GM19463 (cell line): ENCODE measurements at regions not wholly inside any gene's neighbourhood (a gene's known extent, or its start where the extent isn't known, plus 50 kb on each side); places are given as distances from the start of the nearest gene placed in this dataset.
"Not testable (repeated sequence)": the region's sequence is repeated elsewhere in the genome, so short reads cannot be mapped to it uniquely, and the experiment has no call there.

ENCODE experiments used
- ATAC-seq: cut with Tn5 transposase; IDR thresholded peaks from one replicate; pipeline ENCODE4 v1.9.1; 2021; ENCODE audit warnings: mild to moderate bottlenecking, moderate library complexity; ENCODE audit not compliant: unreplicated experiment

GRCh38 chr21:20424943-20425342, 573.3 kb upstream of the NCAM2 start:
- ATAC-seq, result no peak

- no peak for ATAC-seq
Measured at GRCh38 chr21:20425856-20426255, 572.4 kb upstream of the NCAM2 start.

GRCh38 chr21:20440338-20440737, 557.9 kb upstream of the NCAM2 start:
- ATAC-seq, result no peak

- ATAC-seq, result no peak
Measured at GRCh38 chr21:20443558-20444155, 554.6 kb upstream of the NCAM2 start.

GRCh38 chr21:20445971-20446370, 552.2 kb upstream of the NCAM2 start:
- ATAC-seq, result no peak

GRCh38 chr21:20451046-20451445, 547.2 kb upstream of the NCAM2 start:
- no peak for ATAC-seq

- no peak for ATAC-seq
Measured at GRCh38 chr21:20452935-20453334, 545.3 kb upstream of the NCAM2 start.

- no peak for ATAC-seq
Measured at GRCh38 chr21:20459838-20460237, 538.4 kb upstream of the NCAM2 start.

- no peak for ATAC-seq
Measured at GRCh38 chr21:20463362-20463761, 534.8 kb upstream of the NCAM2 start.

- no peak for ATAC-seq
Measured at GRCh38 chr21:20469361-20469760, 528.8 kb upstream of the NCAM2 start.

GRCh38 chr21:20486303-20486702, 511.9 kb upstream of the NCAM2 start:
- no peak for ATAC-seq

- ATAC-seq, result not testable (repeated sequence)
Measured at GRCh38 chr21:20502915-20503314, 495.3 kb upstream of the NCAM2 start.

GRCh38 chr21:20507783-20508182, 490.4 kb upstream of the NCAM2 start:
- ATAC-seq, result no peak

GRCh38 chr21:20511216-20511880, 486.9 kb upstream of the NCAM2 start:
- no peak for ATAC-seq

- ATAC-seq, result no peak
Measured at GRCh38 chr21:20515446-20515845, 482.8 kb upstream of the NCAM2 start.

GRCh38 chr21:20519076-20519475, 479.1 kb upstream of the NCAM2 start:
- no peak for ATAC-seq

GRCh38 chr21:20522611-20523010, 475.6 kb upstream of the NCAM2 start:
- no peak for ATAC-seq

- no peak for ATAC-seq
Measured at GRCh38 chr21:20523191-20523590, 475.0 kb upstream of the NCAM2 start.

GRCh38 chr21:20527731-20528460, 470.3 kb upstream of the NCAM2 start:
- ATAC-seq, result no peak

GRCh38 chr21:20537130-20537529, 461.1 kb upstream of the NCAM2 start:
- no peak for ATAC-seq

GRCh38 chr21:20538039-20538658, 460.1 kb upstream of the NCAM2 start:
- no peak for ATAC-seq

GRCh38 chr21:20545454-20545853, 452.8 kb upstream of the NCAM2 start:
- ATAC-seq, result no peak
